Mesodermal cell (in vitro differentiated cells): ENCODE measurements at regions not wholly inside any gene's neighbourhood (a gene's known extent, or its start where the extent isn't known, plus 50 kb on each side); places are given as distances from the start of the nearest gene placed in this dataset.
"Not testable (repeated sequence)": the region's sequence is repeated elsewhere in the genome, so short reads cannot be mapped to it uniquely, and the experiment has no call there.

Source experiments
- H3K27ac ChIP-seq: 2 replicates; pipeline ENCODE4 v1.7.0; 2013; ENCODE audit warnings: mild to moderate bottlenecking, low read depth, low read length, moderate library complexity; ENCODE audit not compliant: severe bottlenecking
- H3K36me3 ChIP-seq: 2 replicates; pipeline ENCODE4 v1.7.1; 2013; ENCODE audit warnings: mild to moderate bottlenecking, low read length, moderate library complexity; ENCODE audit not compliant: control insufficient read depth, insufficient read depth
- H3K4me1 ChIP-seq: one replicate; pipeline ENCODE4 v1.7.1; 2013; ENCODE audit warnings: mild to moderate bottlenecking, low read length; ENCODE audit not compliant: insufficient read depth, control insufficient read depth, poor library complexity, severe bottlenecking
- H3K4me3 ChIP-seq: 2 replicates; pipeline ENCODE4 v1.7.0; 2013; ENCODE audit warnings: low read length, control low read depth, mild to moderate bottlenecking; ENCODE audit not compliant: insufficient read depth, poor library complexity, severe bottlenecking; ENCODE audit errors: extremely low read depth
- H3K9me3 ChIP-seq: 2 replicates; pipeline ENCODE4 v1.7.1; 2013; ENCODE audit warnings: mild to moderate bottlenecking, low read length, moderate library complexity; ENCODE audit not compliant: control insufficient read depth
- WGBS, 2 experiments: methylation state at CpG; one replicate each; pipeline ENCODE4 v1.1.5; 2013; ENCODE audit warnings: missing lambda C conversion rate in 2 of 2; ENCODE audit not compliant: insufficient coverage in 2 of 2; 5-methylcytosine and 5-hydroxymethylcytosine counted together

- Histone ChIP-seq H3K4me1 (no peaks in the 10 kb centered on the region), H3K9me3 (peaks cover 45% of the 10 kb centered on the region), H3K4me3 (no peak overlapping the region), H3K27ac (no peak overlapping the region), H3K36me3 (no peaks in the 10 kb centered on the region)
- 100% methylated on average over 1 of the region's 1 CpG; no CpG with 5 or more reads in 1 of the 2 experiments for WGBS, 2 experiments
Measured at GRCh38 chr12:38204831-38205230, 111.7 kb upstream of the ALG10B start.

GRCh38 chr12:38222011-38222410, 94.6 kb upstream of the ALG10B start:
- H3K4me1 ChIP-seq, result no peaks in the 10 kb centered on the region
- H3K4me3 ChIP-seq, result no peak overlapping the region
- WGBS, 2 experiments, result 27 to 57% methylated on average over 3 to 4 of the region's 5 CpGs
- no peaks in the 10 kb centered on the region for H3K36me3 ChIP-seq
- H3K9me3 ChIP-seq, result peaks cover 38% of the 10 kb centered on the region
- H3K27ac ChIP-seq, result no peak overlapping the region

GRCh38 chr12:38238328-38238727, 78.2 kb upstream of the ALG10B start:
- not testable (repeated sequence) for H3K4me3 ChIP-seq, H3K4me1 ChIP-seq, H3K27ac ChIP-seq, H3K36me3 ChIP-seq
- peaks cover 39% of the 10 kb centered on the region for H3K9me3 ChIP-seq

GRCh38 chr12:38253778-38254177, 62.8 kb upstream of the ALG10B start:
- H3K4me3 ChIP-seq, result no peak overlapping the region
- H3K9me3 ChIP-seq, result peaks cover 59% of the 10 kb centered on the region
- H3K4me1 ChIP-seq, result no peaks in the 10 kb centered on the region
- no peaks in the 10 kb centered on the region for H3K36me3 ChIP-seq
- no peak overlapping the region for H3K27ac ChIP-seq

GRCh38 chr12:38258411-38258810, 58.2 kb upstream of the ALG10B start:
- Histone ChIP-seq H3K4me3 (no peak overlapping the region), H3K27ac (no peak overlapping the region), H3K36me3 (no peaks in the 10 kb centered on the region), H3K9me3 (peaks cover 48% of the 10 kb centered on the region), H3K4me1 (no peaks in the 10 kb centered on the region)
- 40 to 100% methylated on average over 1 of the region's 1 CpG for WGBS, 2 experiments
